GM12878 (cell line): ENCODE measurements at regions not wholly inside any gene's neighbourhood (a gene's known extent, or its start where the extent isn't known, plus 50 kb on each side); places are given as distances from the start of the nearest gene placed in this dataset.

Experiments
- ATAC-seq: fragments of 200-7000 bp; cut with Tn5 transposase; 3 replicates; pipeline ENCODE4 v1.9.1; 2020; ENCODE audit warnings: mild to moderate bottlenecking, moderate library complexity
- BruUV-seq: library from RNA; stranded (reverse); fragments of 400-500 nt; replicated peaks from 2 replicates; lab custom pipeline; 2021; lab: Mats Ljungman, UMichigan
- CTCF ChIA-PET: fragments of 300-600 bp; sonication (Branson Sonifier 250); formaldehyde crosslinking; extraction: SDS; loops from one replicate; lab custom pipeline; 2021; ENCODE audit warnings: inconsistent platforms; lab: Yijun Ruan, JAX
- POLR2A ChIA-PET: fragments of 350-600 bp; formaldehyde crosslinking; extraction: SDS; loops from one replicate; lab custom pipeline; 2021; ENCODE audit warnings: inconsistent platforms; lab: Charles Lee
- RAD21 ChIA-PET: fragments of 300-600 bp; sonication (Branson Sonifier 250); formaldehyde crosslinking; loops from one replicate; lab custom pipeline; 2023; ENCODE audit warnings: antibody characterized with exemption; ENCODE audit not compliant: unreplicated experiment; lab: Charles Lee
- SMC1A ChIA-PET: fragments of 300-600 bp; sonication (Branson Sonifier 250); formaldehyde crosslinking; loops from one replicate; lab custom pipeline; 2023; ENCODE audit not compliant: unreplicated experiment, uncharacterized antibody; lab: Charles Lee
- DNase-seq: peaks from one replicate; pipeline ENCODE4 v3.0.0-alpha.2; 2011; ENCODE audit warnings: low read depth, low spot score
- FAIRE-seq: peaks from 3 replicates; lab custom pipeline; 2011; peaks lifted over from hg19 to GRCh38; lab: Jason Lieb, UNC
- H2AFZ ChIP-seq: 2 replicates; pipeline ENCODE4 v1.6.0; 2011; ENCODE audit warnings: low read depth, low read length, control low read depth; ENCODE audit not compliant: control insufficient read depth
- H3K27ac ChIP-seq: 2 replicates; pipeline ENCODE4 v1.5.1; 2011; ENCODE audit warnings: control low read depth; ENCODE audit not compliant: control insufficient read depth, insufficient read depth
- H3K27me3 ChIP-seq, 2 experiments: replicated peaks in 1 of 2; 2 replicates each; pipeline versions ENCODE4 v1.6.0 to v1.6.1; 2011; ENCODE audit warnings: low read length in 1 of 2; ENCODE audit not compliant: control insufficient read depth in 2 of 2, insufficient read depth in 2 of 2
- H3K36me3 ChIP-seq, 2 experiments: 2 replicates each; pipeline ENCODE4 v1.5.1; 2011; ENCODE audit warnings: low read length in 1 of 2; ENCODE audit not compliant: control insufficient read depth in 2 of 2, insufficient read depth in 2 of 2
- H3K4me1 ChIP-seq: 2 replicates; pipeline ENCODE4 v1.6.1; 2011; ENCODE audit warnings: mild to moderate bottlenecking, low read length, moderate library complexity, mixed read lengths; ENCODE audit not compliant: control insufficient read depth, insufficient read depth
- H3K4me2 ChIP-seq: 2 replicates; pipeline ENCODE4 v1.6.0; 2011; ENCODE audit warnings: control low read depth; ENCODE audit not compliant: control insufficient read depth, insufficient read depth
- H3K4me3 ChIP-seq: fragments of 200-600 bp; sonication (generic); 2 replicates; pipeline ENCODE4 v1.5.1; 2016
- H3K79me2 ChIP-seq: 2 replicates; pipeline ENCODE4 v1.6.0; 2011; ENCODE audit warnings: low read length; ENCODE audit not compliant: control insufficient read depth, insufficient read depth
- H3K9ac ChIP-seq: 2 replicates; pipeline ENCODE4 v1.8.0; 2011; ENCODE audit warnings: low read length, control low read depth, mixed read lengths; ENCODE audit not compliant: control insufficient read depth, insufficient read depth
- H3K9me3 ChIP-seq: replicated peaks from 3 replicates; pipeline ENCODE4 v1.5.1; 2011; ENCODE audit warnings: mild to moderate bottlenecking, low read length; ENCODE audit not compliant: control insufficient read depth, insufficient read depth
- H4K20me1 ChIP-seq: 2 replicates; pipeline ENCODE4 v1.6.0; 2011; ENCODE audit not compliant: control insufficient read depth, insufficient read depth
- ATF3 ChIP-seq: IDR thresholded peaks from 2 replicates; pipeline ENCODE4 v1.6.1; 2011; ENCODE audit warnings: low read depth, mild to moderate bottlenecking, low read length, moderate library complexity, borderline replicate concordance; ENCODE audit errors: extremely low read depth
- BMI1 ChIP-seq: fragments of 450-650 bp; IDR thresholded peaks from 2 replicates; pipeline ENCODE4 v1.6.1; 2016; ENCODE audit warnings: mild to moderate bottlenecking, moderate library complexity, borderline replicate concordance
- E2F8 ChIP-seq: fragments of 450-650 bp; IDR thresholded peaks from 2 replicates; pipeline ENCODE4 v1.6.1; 2018; ENCODE audit warnings: mild to moderate bottlenecking, low read depth, moderate library complexity; ENCODE audit not compliant: partially characterized antibody
- FOXM1 ChIP-seq: IDR thresholded peaks from 2 replicates; pipeline ENCODE4 v1.6.1; 2012; ENCODE audit warnings: low read depth, mild to moderate bottlenecking, inconsistent platforms, low read length, moderate library complexity
- MTA3 ChIP-seq: IDR thresholded peaks from 2 replicates; pipeline ENCODE4 v1.6.1; 2012; ENCODE audit warnings: low read length, inconsistent platforms, borderline replicate concordance
- MYB ChIP-seq: fragments of 150-350 bp; IDR thresholded peaks from 2 replicates; pipeline ENCODE4 v1.6.1; 2014; ENCODE audit warnings: mild to moderate bottlenecking, low read depth, low read length, borderline replicate concordance
- NFXL1 ChIP-seq: fragments of 450-650 bp; IDR thresholded peaks from 2 replicates; pipeline ENCODE4 v1.6.1; 2017; ENCODE audit warnings: antibody characterized with exemption, mild to moderate bottlenecking, borderline replicate concordance
- NFYA ChIP-seq: IDR thresholded peaks from 2 replicates; pipeline ENCODE4 v1.6.1; 2011; ENCODE audit warnings: low read depth, mild to moderate bottlenecking, low read length, improper control_type of control experiment, borderline replicate concordance
- NR2C1 ChIP-seq: fragments of 450-650 bp; IDR thresholded peaks from 2 replicates; pipeline ENCODE4 v1.6.1; 2017; ENCODE audit warnings: antibody characterized with exemption, mild to moderate bottlenecking, moderate library complexity
- PAX8 ChIP-seq: fragments of 450-650 bp; IDR thresholded peaks from 2 replicates; pipeline ENCODE4 v1.6.1; 2017; ENCODE audit warnings: mild to moderate bottlenecking, moderate library complexity
- PML ChIP-seq: IDR thresholded peaks from 2 replicates; pipeline ENCODE4 v1.6.1; 2012; ENCODE audit warnings: low read length, inconsistent platforms
- RFX5 ChIP-seq: IDR thresholded peaks from 2 replicates; pipeline ENCODE4 v1.6.1; 2011; ENCODE audit warnings: low read depth, low read length, improper control_type of control experiment
- SMAD1 ChIP-seq: fragments of 450-650 bp; IDR thresholded peaks from 2 replicates; pipeline ENCODE4 v1.6.1; 2018; ENCODE audit warnings: mild to moderate bottlenecking, low read depth; ENCODE audit not compliant: partially characterized antibody
- SP1 ChIP-seq: IDR thresholded peaks from one replicate; pipeline ENCODE4 v1.6.1; 2011; ENCODE audit warnings: low read depth, low read length
- SREBF1 ChIP-seq: IDR thresholded peaks from 2 replicates; pipeline ENCODE4 v1.6.1; 2012; ENCODE audit warnings: mild to moderate bottlenecking, low read length
- ZNF274 ChIP-seq: IDR thresholded peaks from one replicate; pipeline ENCODE4 v1.8.0; 2011; ENCODE audit not compliant: insufficient read length, insufficient read depth
- WGBS: methylation state at CpG from one replicate; pipeline ENCODE4 v1.1.6; 2016; ENCODE audit warnings: low lambda C conversion rate; ENCODE audit not compliant: insufficient replicate concordance, insufficient coverage; ENCODE audit errors: missing lambda C conversion rate; 5-methylcytosine and 5-hydroxymethylcytosine counted together
- in situ Hi-C: fragments of 300-500 bp; cut with MboI; formaldehyde crosslinking; loops from 9 replicates; pipeline ENCODE4 v1.14.3; 2018; ENCODE audit warnings: mixed read lengths
- intact Hi-C: fragments of 100-400 bp; cut with micrococcal nuclease; formaldehyde crosslinking; loops from one replicate; pipeline ENCODE4 v1.14.2; 2022; ENCODE audit not compliant: unreplicated experiment

GRCh38 chr10:108822026-108822425, 1101.3 kb downstream of the XPNPEP1 start (continued):
- no peak for TF ChIP-seq BMI1
- no peak for TF ChIP-seq PML
- TF ChIP-seq NFYA, result no peak

GRCh38 chr10:108819302-108819701, 1104.0 kb downstream of the XPNPEP1 start:
- intact Hi-C loops (no loop called here), in situ Hi-C loops (no loop called here)
- Histone ChIP-seq H3K27ac (no peak overlapping the region), H2AFZ (no peak overlapping the region), H3K4me2 (no peak overlapping the region), H3K9ac (no peak overlapping the region), H3K4me3 (no peak overlapping the region), H3K36me3 (no peaks in the 10 kb centered on the region), H3K9me3 (no peaks in the 10 kb centered on the region), H3K79me2 (no peaks in the 10 kb centered on the region), H4K20me1 (no peaks in the 10 kb centered on the region), H3K4me1 (no peaks in the 10 kb centered on the region), H3K27me3 (no peaks in the 10 kb centered on the region)
- ChIA-PET RAD21 (no interaction called here), SMC1A (no interaction called here), CTCF (no interaction called here), POLR2A (no interaction called here)
- ATAC-seq (no peak), DNase-seq (no peak), FAIRE-seq (no peak)
- no TSS peak for BruUV-seq
- WGBS, result 0% methylated on average over 1 of the region's 1 CpG
- no peak for TF ChIP-seq NFYA
- no peak for TF ChIP-seq NR2C1
- TF ChIP-seq MYB, result no peak
- no peak for TF ChIP-seq SREBF1
- no peak for TF ChIP-seq FOXM1
- TF ChIP-seq ZNF274, result no peak

GRCh38 chr10:108817584-108817983, 1105.7 kb downstream of the XPNPEP1 start:
- no peaks in the 10 kb centered on the region for H3K9me3 ChIP-seq
- 55% methylated on average over 2 of the region's 2 CpGs for WGBS
- TF ChIP-seq ATF3 (no peak), MTA3 (no peak), SMAD1 (no peak), E2F8 (no peak), NFXL1 (no peak), RFX5 (no peak), SP1 (no peak), PAX8 (no peak)

More at GRCh38 chr10:108817584-108817983, 1105.7 kb downstream of the XPNPEP1 start:
- DNase-seq, result no peak
- H3K27ac ChIP-seq, result no peak overlapping the region
- H3K9ac ChIP-seq, result no peak overlapping the region
- no peak for FAIRE-seq
- H3K79me2 ChIP-seq, result no peaks in the 10 kb centered on the region
- SMC1A ChIA-PET, result interaction anchor here (1.0 kb wide), 1 partner anchor 15 kb away, joined by 3 read pairs; no protein-coding TSS in a partner anchor
- no peaks in the 10 kb centered on the region for H3K36me3 ChIP-seq
- intact Hi-C loops, result no loop called here
- H4K20me1 ChIP-seq, result no peaks in the 10 kb centered on the region
- in situ Hi-C loops, result no loop called here
- no peak overlapping the region for H3K4me2 ChIP-seq
- no peak overlapping the region for H2AFZ ChIP-seq
- CTCF ChIA-PET, result no interaction called here
- POLR2A ChIA-PET, result interaction anchor here (0.8 kb wide), 1 partner anchor 15 kb away, joined by 3 read pairs; no protein-coding TSS in a partner anchor
- H3K27me3 ChIP-seq, result no peaks in the 10 kb centered on the region
- BruUV-seq, result no TSS peak
- ATAC-seq, result no peak
- no peaks in the 10 kb centered on the region for H3K4me1 ChIP-seq
- no peak overlapping the region for H3K4me3 ChIP-seq
- RAD21 ChIA-PET, result no interaction called here
